B cell (primary cell): ENCODE measurements at regions not wholly inside any gene's neighbourhood (a gene's known extent, or its start where the extent isn't known, plus 50 kb on each side); places are given as distances from the start of the nearest gene placed in this dataset.

Source experiments
- EZH2 ChIP-seq: IDR thresholded peaks from 2 replicates; pipeline ENCODE4 v1.6.1; 2012; ENCODE audit warnings: borderline replicate concordance, low read depth, mild to moderate bottlenecking, moderate library complexity, low read length; ENCODE audit not compliant: insufficient read depth, poor library complexity, severe bottlenecking
- TF ChIP-seq, protein P1 (sequence below): fragments of 200-600 bp; IDR thresholded peaks from one replicate; pipeline ENCODE4 v1.8.0; 2022; ENCODE audit warnings: antibody characterized with exemption, mild to moderate bottlenecking

DNA sequence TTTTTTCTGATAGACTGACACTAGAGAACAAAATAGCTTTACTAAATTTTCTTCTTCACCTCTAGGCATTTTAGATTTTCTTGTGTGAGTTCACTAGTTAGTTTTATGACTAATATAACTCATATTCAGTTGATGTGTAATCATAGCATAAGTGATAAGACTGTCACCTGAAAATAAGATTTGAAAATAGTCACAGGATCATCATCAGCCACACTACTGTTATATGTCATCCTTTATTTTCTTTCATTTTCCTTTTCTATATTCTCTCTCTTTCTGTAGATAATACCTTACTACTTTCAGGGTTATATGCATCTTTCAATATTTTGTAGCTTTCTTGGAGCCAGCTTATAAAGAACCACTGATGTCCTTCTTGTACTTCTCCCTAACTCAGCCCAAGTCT is 292.6 kb downstream of the TDRD3 start:
- TF ChIP-seq, protein P1, sequence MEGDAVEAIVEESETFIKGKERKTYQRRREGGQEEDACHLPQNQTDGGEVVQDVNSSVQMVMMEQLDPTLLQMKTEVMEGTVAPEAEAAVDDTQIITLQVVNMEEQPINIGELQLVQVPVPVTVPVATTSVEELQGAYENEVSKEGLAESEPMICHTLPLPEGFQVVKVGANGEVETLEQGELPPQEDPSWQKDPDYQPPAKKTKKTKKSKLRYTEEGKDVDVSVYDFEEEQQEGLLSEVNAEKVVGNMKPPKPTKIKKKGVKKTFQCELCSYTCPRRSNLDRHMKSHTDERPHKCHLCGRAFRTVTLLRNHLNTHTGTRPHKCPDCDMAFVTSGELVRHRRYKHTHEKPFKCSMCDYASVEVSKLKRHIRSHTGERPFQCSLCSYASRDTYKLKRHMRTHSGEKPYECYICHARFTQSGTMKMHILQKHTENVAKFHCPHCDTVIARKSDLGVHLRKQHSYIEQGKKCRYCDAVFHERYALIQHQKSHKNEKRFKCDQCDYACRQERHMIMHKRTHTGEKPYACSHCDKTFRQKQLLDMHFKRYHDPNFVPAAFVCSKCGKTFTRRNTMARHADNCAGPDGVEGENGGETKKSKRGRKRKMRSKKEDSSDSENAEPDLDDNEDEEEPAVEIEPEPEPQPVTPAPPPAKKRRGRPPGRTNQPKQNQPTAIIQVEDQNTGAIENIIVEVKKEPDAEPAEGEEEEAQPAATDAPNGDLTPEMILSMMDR: no peak
- TF ChIP-seq EZH2: no peak
